Left hindlimb (tissue), 1 donor: ENCODE measurements at regions not wholly inside any gene's neighbourhood (a gene's known extent, or its start where the extent isn't known, plus 50 kb on each side); places are given as distances from the start of the nearest gene placed in this dataset.

ENCODE experiments used
- DNase-seq: peaks from one replicate; pipeline ENCODE4 v3.0.0-alpha.2; 2018

DNA sequence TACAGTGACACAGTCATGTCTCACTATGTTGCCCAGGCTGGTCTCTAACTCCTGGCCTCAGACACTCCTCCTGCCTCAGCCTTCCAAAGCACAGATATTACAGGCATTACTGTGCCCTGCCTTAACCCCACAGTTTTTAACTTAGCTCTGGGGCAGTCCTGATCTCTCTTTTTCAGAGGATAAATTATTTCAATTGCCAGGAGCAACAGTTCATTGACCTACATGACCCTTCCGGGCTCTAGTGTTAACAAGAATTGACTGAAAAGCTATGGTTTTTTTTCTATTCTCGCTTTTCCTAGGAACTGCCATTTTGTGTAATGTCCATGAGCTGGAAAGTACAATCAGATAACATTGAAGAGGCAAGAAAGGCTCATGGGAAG, 92.8 kb downstream of the HNRNPLL start:
- no peak for DNase-seq

DNA sequence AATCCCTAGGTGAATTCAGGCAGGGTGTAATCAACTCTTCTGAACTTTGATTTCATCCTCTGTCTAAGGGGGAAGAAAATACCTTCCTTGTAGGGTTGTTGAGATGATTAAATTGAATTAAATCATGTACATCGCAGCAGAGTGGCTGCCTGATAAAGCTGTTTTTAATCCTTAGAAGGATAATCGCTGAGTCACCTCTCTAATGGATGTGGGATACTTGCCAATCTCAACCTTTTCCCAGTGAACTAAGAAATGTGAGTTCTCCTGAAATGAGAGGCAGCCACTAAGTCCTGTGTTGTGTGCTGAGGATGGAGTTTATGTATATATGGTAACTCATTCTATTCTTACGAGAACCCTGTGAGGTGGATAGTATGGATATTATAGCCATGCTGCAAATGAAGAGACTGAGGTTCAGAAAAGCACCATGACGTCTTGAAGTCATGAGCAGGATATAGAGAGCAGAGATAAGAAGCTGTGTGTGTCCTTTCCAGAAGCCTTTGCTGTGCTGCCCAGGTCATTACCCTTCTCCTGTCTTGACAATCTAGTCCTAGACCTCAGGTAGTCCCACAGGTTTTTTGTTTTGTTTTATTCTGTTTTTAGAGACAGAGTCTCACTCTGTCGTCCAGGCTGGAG, 93.3 kb downstream of the HNRNPLL start:
- no peak for DNase-seq

DNA sequence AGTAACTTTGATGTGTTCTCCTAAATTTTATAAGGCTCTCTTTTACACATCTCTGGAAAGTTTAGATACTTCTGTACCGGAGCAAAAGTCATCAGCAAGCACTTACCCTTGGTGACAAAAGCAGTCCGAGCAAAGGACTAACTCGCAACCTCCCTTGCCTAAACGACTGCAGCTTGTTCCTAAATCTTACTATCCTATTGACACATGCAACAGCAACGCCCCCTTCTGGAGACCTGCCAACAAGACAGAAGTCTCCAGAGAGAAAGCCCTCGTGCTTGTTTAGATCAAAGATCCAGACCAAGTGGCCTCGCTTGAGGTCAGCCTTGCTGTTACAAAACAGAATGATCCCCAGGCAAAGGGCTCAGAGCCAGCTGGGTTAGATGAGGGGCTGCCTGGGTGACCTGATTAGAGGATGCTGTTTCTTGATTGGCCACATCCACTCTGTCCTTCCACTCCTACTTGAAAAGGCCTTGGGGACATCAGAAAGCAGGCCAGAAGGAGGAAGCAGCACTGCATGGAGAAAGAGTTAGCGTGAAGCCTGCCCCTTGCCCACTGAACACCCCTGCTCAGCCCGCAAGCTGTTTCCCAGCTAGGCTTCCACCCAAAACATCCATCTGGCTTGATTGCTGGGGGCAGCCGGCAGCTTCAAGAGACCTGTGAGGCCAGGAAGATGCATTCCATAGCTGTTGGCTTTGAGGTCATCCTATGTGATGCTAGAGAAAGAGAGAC, 94.3 kb downstream of the HNRNPLL start:
- DNase-seq = peak; percentile 81

DNA sequence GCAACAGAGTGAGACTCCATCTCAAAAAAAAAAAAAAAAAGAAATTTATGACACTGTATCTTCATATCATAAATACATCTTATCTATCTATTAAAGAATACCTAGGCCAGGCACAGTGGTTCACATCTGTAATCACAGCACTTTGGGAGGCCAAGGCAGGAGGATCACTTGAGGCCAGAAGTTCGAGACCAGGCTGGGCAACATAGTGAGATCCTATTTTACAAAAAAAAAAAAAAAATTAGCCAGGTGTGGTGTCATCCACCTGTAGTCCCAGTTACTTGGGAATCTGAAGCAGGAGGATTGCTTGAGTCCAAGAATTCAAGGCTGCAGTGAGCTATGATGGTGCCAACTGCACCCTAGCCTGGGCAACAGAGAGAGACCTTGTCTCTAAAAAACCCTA, 95.0 kb downstream of the HNRNPLL start:
- DNase-seq = no peak

DNA sequence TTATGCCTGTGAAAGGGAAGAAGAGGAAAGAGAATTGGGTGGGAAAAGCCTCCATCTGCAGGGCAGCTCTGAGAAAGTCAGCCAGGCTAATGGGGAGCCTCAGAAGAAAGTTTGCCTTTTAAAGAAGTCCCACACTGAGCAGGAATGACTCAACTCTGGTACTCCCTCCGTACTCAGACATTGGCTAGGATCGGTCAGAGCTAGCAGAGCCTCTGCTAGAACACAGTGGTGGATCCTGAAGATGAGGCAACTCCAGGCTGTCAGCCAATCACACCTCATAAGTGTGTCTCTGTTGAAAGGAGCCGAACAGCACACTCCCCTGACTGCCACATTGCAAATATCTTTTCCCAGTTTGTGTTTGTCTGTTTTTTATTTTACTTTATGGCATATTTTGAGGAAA, 96.9 kb downstream of the HNRNPLL start:
- DNase-seq = peak; percentile 69

DNA sequence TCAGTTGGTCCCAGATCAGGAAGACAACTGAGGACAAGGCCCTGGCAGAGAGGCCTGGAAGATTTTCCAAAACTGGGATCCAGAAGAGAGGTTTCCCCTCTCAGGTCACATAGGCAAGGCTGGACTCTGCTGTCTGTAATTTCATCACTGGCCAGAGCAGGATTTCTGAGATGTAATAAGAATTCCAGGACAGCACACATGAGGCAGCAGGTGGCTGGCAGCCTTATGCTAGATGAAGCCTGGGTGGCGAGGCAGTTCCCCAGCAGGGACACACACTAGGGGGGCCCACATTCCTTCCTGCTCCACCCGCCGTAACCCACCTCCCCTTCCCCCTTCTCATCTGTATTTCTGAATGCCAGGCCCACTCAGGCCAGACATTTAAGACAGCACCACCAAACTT, 98.6 kb downstream of the HNRNPLL start:
- no peak for DNase-seq

DNA sequence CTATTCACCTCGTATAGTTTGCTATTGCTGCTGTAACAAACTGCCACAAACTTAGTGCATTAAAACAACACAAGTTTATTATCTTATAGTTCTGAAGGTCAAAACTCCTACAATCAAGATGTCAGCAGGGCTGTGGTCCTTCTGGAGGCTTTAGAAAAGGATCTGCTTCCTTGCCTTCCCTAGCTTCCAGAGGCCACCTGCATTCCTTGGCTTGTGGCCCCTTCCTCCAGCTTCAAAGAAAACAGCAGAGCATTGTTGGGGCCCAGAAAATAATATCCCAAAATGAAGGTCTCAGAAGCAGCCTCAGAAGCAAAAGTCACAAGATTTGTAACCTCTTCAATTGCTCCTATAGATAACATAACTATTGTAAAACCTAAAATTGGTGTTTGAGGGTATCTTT, 100.6 kb downstream of the HNRNPLL start:
- DNase-seq = no peak

DNA sequence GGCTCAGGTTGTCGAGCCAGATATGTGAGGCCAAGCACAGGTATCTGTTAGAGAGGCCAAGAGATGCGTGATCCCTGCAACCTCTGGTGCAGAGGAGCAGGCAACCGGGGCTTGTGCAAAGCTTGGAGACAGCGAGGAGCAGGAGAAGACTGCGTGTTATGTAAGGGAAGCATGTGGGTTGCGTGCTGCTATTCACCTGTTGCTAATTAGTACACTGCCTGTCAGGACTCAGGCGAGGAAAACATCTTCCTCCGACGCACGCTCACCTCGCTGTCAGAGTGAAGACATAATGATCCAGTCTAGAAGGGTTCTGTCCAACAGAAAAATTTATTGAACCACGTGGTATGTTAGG, 102.5 kb downstream of the HNRNPLL start:
- DNase-seq = no peak

DNA sequence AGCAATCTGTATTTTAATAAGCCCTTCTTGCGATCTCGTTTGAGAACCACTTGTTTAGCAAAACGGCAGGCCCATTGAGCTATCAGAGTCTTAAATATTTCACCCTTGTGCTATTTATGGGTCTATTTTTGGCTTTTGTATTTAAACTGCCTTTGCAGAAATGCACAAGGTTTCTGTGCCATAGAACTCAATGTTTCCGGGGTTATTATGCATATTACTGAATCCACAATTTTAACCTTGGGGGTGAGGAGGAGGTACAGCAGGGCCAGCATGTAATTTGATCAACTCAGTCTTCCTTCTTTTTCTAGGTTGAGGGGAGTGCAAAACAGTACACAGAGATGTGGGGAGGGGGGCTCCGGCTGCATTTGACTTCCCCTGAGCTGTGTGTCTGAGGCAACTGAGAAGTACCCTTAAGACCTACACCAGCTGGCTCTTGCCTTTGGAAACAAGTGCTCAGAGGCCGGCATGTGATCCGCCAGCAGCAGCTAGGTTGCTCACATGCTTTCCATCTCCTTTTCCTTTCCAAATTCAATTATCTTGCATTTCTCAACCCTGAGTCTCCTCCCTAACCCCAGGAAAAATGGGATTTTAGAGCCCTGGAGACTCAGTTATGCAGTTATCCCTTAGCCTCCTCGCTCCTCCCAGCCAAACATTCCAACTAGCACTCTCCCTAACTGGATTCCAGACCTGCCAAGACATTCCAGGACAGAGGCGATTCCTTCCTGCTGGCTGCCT, 103.0 kb downstream of the HNRNPLL start:
- peak; percentile 74 for DNase-seq

DNA sequence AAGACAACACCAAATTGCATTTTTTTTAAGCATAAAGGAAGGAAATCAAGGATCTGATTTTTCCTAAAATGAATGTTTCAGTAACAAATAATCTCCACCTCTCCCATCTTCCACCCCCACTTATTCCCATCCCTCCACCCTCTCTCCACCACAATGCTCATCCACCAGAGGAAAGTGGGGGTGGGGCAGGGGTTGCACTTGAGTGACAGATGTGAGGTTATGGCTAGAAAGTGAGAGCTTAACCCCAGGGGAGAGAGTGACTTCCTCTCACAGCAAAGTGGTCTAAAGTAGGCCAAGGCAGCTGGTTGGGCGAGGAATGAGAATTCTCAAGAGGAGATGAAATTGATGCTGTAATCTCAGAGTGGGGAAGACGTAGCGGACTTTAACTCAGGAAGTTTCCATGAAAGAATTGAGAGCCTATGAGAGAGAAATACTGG, 104.7 kb downstream of the HNRNPLL start:
- DNase-seq = peak; percentile 52

DNA sequence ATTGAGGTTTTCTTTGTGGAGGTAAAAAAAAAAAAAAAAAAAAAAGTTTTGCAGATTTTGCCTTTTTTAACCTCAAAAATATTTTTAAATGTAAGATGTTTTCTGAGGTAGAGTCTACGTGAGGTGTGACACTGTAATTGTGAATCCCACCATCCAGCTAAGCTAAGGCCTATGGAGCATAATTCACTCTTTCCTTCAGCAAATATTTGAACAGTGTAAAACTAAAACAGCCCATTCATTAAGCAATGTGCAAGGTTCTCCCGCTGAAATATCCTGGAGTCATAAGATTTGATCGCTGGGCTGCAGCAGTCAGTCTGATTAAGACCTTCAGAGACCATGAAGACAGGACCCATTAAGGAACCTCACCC, 105.1 kb downstream of the HNRNPLL start:
- DNase-seq = no peak

DNA sequence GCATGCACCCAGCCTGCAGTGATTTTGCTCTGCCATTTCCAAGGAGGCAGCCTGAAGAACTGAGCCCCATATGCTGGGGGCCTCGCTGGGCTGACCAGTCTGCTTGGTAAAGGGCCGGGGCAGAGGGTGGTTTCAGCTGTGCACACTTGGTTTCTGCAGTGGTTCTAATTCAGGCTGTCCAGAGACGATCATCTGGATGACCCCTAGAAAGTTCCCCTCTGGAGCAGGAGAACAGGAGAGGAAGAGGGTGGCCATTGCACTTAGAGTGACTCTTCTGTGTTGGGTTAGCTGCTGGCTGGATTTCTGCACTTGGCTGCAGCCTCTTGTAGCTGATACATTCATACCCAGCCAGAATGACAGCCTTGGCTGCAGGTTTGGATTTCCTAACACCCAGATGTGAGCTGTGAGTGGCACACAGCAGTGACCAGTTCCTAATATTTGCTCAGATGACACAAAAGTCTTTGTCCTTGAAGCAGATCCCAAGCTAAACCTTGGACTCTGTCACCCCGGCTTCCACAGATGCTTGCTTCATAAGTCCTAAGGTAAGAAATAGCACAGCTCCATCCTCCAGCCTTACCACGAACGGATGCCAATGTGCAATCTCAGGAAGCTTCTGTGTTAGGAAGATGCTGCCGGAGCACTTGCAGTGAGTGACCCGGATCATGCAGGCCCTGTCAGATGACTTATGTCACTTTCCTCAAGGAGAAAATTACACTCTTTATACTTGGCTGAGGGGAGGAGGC, 105.6 kb downstream of the HNRNPLL start:
- DNase-seq = peak; percentile 58

DNA sequence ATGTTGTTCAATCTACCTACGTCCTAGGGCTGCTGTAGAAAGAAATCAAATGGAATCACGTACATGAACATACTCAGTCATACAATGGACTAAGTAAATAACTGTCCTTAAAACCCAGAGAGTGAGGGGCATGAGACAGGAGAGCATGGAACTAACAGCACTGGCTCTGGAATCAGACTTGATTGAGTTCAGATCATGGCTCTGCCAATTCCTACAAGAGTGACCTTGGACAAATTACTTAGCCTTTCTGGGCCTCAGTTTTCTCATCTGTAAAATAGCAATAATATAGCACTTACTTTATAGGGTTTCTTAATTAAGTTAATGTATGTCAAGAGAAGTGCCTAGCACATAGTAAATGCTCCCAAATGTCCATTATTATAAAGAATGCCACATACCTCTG, 106.8 kb downstream of the HNRNPLL start:
- DNase-seq = no peak

DNA sequence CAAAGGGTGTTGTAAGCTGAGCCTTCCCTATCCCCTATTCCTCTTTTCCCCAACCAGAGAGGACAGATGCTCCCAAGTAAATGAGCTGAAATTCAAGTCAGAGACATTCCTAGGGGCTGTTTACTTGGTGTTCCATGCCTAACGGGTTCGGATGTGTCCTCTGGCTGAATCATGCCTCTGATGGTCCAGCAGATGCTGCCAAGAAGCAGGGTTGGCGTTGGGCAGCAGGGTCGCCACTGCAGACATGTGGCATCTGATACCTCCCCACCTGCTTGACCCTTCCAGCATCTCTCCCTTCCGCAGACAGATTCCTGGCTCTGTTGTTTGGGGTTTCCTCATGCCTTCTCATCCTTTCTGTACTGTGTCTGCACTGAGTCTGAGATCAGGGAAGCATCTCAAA, 108.3 kb downstream of the HNRNPLL start:
- DNase-seq = peak; percentile 45

DNA sequence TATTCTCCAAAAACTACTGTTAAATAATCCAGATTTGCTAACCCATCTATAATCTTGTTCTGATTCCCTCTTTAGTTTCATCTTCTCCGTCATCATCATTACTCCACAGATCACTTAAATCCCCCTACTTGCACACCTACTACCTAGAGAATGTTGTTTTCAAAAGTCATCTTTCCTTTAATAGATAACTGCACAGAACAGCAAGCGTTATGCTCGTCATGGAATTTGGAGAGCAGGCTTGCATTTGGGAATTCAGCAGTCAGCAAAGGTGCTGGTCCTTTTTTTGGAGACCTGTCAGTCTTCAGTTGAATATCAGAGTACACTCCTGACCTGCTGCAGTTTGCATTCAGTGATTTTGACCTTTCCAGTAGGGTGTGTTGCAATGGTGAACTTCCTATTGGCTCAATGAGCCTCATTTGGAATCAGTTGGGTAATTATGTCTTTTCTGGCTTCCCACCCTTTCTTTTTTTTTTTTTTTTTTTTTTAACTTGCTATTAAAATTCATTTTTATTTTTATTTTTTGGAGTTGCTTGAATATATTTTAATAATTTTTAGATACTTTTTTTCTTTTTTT, 110.6 kb downstream of the HNRNPLL start:
- DNase-seq = no peak

DNA sequence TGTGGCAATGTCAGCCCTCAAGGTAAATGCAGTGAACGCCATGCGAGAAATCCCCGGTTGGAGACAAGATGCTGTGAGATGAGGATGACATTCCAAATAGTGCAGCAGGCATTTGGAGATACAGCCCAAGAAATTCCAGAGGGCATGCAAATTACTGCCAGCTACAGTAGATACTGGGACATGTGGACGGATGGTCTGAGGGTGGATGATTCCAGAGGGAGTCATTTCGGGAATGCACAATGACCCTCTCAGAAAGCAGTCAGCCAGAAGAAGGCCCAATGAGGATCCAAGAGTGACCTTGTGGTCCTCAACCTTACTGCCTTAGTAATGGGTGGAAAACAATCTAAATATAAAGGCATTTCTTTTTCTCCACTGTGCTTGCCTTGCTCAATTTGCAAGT, 111.3 kb downstream of the HNRNPLL start:
- DNase-seq = no peak

DNA sequence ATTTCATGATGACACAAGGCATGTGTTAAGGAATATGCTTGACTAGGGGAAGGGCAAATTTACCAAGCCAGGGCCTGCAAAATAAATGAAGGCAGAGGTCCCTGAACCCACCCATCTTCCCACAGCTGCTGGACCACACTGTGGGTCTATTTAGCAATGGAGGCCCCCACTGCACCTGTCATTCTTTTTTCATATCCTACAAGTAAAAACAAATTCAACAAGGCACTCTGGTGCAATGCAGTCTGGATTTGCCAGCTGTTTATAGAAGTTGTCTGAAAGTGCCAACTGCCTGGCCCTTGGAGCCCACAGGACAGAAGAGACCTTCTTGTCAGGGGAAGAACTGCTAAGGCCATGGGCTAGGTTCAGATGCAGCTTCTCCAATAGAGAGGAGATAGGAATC, 112.8 kb upstream of the ATL2 start:
- no peak for DNase-seq

DNA sequence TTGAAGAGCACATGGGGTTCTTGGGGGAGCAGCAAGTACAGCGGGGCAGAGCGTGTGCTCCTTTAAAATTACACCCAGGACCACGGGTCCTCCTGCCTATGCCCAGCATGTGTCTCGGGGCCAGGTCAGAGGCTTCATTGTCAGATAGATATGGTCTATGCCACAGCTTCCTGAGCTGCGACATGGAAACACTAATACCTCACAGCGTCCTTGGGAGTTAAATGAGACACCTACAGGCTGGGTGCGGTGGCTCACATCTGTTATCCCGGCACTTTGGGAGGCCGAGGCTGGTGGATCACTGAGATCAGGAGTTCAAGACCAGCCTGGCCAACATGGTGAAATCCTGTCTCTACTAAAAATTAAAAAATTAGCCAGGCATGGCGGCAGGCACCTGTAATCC, 110.8 kb upstream of the ATL2 start:
- no peak for DNase-seq

DNA sequence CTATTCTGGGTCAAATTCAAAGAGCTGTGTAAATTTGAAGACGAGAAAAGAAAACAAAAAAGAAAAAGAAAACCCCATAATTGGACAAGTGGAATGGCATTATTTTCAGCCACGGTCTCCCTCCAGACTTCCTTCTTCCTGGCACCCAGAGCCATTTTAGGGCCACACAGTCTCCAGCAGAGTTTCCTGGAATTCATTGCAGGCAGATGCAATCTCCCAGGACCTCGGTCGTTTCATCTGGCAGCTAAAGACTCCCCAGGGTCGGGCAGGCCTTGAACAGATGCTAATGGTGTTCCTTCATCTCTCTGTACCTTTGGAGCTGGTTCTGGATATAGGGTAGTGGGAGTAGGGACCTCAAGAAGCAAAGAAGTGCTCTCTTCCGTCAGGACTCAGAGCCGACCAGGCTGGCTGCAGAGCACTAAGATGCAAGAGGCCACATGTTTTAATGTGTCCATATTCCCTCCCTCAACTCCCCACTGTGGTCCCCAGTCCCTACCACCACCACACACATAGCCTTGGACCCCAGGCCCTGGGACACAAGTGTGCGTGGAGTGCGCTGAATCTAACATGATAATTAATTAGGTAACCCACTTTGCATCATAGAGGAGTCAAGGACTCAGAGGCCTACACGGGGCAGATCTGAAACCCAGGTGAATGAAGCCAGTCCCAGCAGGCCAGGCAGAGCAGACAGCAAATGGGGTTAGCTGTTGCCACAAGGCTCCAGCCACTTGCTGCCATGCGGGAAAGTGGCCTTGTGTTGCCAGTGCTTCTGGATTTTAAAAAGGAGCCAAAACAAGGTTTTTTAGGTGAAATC, 109.3 kb upstream of the ATL2 start:
- DNase-seq = no peak

DNA sequence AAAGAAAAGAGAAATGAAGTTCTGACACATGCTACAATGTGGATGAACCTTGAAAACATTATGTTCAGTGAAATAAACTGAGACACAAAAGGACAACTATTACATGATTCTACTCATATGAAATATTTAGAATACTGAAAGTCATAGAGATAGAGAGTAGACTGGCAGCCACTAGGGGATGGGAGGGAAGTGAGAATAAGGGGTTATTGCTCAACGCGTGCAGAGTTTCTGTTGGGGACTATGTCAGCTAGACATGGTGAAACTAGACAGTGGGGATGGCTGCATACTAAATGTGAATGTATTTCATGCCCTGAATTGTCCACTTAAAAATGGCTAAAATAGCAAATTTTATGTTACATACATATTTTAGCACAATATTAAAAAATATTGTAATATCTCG, 108.7 kb upstream of the ATL2 start:
- DNase-seq = no peak

DNA sequence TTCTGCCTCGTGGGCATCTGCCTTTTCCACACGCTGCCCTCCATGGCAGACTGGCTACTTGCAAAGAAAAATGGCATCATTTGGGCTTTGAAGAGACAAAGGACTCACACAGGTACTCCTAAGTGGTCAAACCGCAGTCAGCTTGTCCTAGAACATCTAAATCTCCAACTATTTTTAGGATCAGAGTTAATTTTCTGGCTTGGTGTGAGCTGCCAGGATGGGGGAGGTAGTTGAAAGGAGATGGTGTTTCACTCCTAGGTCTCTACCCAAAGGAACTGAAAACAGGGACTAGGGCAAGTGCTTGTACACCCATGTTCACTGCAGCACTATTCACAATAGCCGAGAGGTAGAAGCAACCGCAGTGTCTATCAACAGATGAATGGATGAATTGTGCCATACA, 107.9 kb upstream of the ATL2 start:
- DNase-seq = no peak

DNA sequence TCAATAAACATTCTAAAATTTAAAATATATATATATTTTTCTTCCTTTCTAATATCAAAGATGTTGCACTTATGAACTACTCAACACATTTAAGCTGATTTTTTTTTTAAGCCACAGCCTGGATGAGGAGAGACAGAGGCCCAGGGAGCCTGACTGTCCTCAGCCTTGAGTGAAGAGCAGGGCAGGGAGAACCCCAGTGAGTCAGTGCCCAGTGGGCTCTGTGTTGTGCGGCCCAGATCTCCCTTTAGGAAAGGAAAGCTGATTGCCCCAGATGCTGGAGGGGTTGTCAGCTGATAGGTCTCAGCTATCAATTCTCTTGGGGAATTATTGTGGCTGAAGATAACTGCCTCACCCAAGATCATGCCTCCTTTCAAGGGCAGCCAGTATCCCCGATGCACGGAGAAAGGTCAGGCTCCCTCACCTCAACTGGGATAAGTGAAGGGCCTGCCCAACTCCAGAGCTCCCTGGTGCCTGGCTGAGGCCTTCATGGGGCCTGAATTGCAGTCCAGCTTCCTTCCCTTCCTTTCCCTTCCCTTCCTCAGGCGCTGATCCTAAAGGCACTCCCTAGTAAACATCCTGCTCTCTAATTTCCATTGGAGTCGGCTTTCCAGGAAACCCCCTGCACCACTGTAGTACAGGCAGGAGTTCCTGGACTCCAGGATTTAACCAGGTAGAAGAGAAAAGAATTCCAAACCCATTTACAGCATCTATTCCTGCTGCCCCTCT, 106.9 kb upstream of the ATL2 start:
- DNase-seq = no peak
